Activated CD8-positive, alpha-beta memory T cell treated with anti-CD3 and anti-CD28 coated beads, Interleukin-2, amount 50 U/mL, for 1 hour (primary cell): ENCODE measurements at regions not wholly inside any gene's neighbourhood (a gene's known extent, or its start where the extent isn't known, plus 50 kb on each side); places are given as distances from the start of the nearest gene placed in this dataset.

ENCODE experiments used
- DNase-seq: peaks from one replicate; pipeline ENCODE4 v3.0.0-alpha.2; 2020; ENCODE audit errors: extremely low read depth

- no peak for DNase-seq
These were observed 84.1 kb upstream of the MGAT5 start for GRCh38 chr2:134169788-134170187.

GRCh38 chr2:134170294-134170693, 83.6 kb upstream of the MGAT5 start:
- no peak for DNase-seq

- no peak for DNase-seq
These were observed 83.2 kb upstream of the MGAT5 start for GRCh38 chr2:134170700-134171099.

GRCh38 chr2:134173338-134174016, 80.4 kb upstream of the MGAT5 start:
- DNase-seq = no peak

DNA sequence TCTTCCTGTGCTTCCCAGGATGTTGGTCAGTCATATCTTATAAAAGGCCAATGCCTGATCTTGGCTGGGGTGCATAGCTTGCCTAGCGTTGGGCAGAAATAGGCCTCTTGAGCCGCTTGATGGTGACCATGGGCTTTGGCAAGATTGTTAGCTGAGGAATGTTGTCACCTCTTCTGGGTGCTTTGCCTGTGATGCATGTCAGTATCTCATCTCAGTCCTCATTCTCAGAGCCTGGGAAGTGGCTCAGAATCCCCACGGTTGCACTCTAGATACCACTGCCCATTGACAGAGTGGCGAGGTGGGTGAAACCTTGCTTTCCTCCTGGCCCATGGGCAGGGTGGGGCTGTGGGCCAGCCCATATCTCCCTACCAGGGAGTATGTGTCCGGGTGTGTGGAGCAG, 79.2 kb upstream of the MGAT5 start:
- DNase-seq = no peak

GRCh38 chr2:134175834-134176233, 78.0 kb upstream of the MGAT5 start:
- DNase-seq = no peak

DNA sequence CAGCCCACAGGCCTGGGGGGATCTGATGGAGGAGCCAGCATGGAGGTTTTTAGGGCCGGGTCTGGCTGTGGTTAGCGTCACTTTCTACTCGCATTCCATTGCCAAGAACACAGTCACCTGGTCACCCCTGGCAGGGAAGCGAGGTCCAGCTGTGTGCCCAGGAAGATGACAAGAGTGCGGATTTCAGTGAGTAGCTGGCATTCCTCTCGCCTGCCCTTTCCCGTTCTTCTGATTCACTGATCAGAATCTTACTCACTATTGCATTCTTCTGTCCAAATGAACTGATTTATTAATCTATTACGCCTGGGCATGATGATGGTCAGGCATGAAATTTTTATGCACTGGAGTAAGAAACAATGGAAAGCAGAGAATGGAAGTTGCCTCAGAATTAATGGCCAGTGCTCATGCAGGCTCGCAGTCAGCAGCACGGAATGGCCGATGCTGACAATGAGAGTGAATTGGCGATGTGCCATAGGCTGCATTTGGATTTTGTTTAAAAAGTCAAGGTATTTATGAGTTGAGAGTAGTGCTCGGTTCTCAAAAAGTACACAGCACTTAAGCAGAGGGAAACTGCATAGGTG, 76.4 kb upstream of the MGAT5 start:
- DNase-seq = no peak

DNA sequence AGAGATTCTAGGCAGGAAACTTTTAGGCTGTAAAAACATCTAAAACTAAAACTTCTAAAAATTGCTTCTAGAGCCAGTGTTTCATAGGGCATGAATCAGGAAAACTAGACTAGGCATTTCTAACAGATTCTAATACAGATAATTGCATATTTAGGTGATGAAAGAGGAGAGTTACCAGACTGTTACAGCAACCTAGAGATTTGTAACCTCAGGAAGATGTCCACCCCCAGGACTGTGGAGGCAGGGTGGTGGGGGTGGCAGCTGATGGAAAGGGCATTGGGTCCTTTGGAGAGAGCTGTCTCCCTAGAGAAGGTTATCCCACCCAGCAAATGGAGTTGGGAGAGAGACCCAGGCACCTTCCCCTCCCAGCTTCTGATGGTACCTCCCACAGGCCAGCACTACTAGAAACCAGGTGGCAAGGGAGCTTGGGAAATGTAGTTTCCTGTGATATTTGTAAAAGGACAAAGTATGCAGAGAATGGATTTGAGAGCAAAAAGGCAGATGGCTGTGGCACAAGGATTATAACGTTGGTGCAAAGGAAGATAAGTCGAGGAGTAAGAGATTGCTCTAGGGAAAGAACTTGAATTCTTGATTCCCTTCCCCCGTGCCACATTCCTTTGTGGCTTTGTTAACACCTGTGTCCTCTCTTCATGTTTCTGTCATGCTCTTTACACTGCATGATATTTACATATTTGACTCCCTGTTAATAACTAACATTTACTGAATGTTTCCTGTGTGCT, 75.6 kb upstream of the MGAT5 start:
- DNase-seq = no peak

- DNase-seq = peak; percentile 22
These were observed 72.7 kb upstream of the MGAT5 start for GRCh38 chr2:134181219-134181618.

DNA sequence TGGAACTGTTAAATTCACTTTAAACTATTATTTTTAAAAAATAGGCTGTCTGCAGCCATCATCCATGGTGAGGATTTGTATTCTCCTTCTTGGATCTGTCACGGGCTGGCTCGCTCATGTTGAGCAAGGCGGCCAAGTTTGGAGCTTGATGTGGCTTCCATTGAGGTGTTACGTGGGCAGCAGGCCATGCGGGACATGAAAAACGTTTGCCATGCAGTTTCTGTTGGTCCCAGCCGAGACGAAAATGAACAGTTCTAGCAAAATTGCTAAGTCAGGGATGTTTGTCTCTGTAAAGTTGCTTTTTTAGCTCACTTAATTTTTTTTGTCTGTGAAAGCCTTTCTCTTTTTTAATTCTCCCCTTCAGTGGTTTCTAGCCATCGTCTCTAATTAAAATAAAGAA, 70.2 kb upstream of the MGAT5 start:
- DNase-seq = no peak

GRCh38 chr2:134185639-134186038, 68.2 kb upstream of the MGAT5 start:
- DNase-seq = no peak

GRCh38 chr2:134189009-134189720, 64.7 kb upstream of the MGAT5 start:
- no peak for DNase-seq

DNA sequence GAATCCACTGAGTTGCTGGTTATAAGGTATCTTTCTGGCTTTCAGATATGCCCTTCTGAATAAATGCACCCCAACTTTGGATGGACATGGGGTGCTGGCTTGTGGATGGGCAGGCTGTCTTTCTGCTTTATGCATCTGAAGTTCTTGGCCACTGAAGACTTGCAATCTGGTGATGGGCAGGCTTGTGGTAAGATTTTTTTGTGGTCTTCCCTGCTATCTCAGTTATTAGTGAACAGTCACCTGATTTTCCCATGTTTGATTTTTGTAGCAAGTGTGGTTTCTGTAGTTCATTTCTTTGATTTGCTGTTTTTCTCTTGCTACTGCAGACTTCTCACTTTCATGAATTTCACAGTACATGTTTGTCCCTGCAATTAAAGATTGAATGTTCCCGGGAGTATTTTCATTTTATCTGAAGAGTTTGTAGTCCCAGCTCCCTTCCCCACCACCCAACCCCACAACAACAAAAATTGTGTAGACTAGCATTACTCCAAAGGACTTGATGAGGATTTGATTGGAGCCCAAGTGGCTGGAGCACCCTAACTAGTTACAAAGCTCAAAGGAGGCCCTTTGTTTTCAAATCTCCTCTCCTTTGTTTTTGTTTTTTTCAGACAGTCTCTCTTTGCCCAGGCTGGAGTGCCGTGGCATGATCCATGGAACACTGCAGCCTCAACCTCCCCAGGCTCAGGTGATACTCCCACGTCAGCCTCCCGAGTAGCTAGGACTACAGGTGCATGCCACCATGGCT, 63.6 kb upstream of the MGAT5 start:
- DNase-seq = no peak

DNA sequence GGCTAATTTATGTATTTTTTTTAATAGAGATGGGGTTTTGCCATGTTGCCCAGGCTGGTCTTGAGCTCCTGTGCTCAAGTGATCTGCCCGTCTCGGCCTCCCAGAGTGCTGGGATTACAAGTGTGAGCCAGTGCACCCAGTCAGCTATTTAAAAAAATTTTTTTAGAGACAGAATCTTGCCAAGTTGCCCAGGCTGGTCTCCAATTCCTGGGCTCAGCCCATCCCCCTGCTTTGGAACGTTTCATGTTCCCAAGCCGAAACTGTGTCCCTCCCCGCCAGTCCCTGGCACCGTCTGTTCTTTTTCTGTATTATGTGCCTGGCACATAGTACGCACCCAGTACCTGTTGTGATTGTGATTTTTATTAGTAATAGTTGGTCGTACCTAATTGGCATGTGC, 63.1 kb upstream of the MGAT5 start:
- DNase-seq = no peak

DNA sequence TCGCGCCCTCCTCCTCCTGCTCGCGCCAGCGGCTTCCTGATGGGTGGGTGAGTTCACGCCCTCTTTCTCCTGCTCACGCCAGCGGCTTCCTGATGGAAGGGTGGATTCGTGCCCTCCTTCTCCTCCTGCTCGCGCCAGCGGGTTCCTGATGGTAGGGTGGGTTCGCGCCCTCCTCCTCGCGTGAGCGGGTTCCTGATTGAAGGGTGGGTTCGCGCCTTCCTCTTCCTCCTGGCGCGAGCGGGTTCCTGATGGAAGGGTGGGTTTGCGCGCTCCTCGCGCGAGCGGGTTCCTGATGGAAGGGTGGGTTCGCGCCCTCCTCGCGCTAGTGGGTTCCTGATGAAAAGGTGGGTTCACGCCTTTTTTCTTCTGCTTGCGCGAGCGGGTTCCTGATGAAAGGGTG, 62.0 kb upstream of the MGAT5 start:
- no peak for DNase-seq

GRCh38 chr2:134193006-134193405, 60.9 kb upstream of the MGAT5 start:
- no peak for DNase-seq

DNA sequence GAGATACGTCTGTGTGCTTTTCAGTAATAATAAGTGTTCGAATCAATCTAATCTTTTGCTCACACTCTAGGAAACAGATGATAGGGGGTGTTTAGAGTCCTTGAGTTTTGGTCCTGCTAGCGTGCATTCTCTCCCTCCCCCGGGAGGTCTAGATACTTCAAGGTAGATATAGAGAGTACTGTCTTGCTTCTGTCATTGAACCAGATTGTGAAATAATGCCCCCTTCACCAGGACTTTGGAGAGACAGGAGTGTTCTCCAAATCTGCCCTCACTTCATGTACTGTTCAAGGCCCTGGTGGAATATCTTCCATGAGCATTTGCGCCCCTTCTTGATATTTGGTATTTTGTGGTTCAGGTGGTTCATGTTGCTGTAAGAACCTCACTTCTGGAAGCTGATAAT, 59.4 kb upstream of the MGAT5 start:
- no peak for DNase-seq

DNA sequence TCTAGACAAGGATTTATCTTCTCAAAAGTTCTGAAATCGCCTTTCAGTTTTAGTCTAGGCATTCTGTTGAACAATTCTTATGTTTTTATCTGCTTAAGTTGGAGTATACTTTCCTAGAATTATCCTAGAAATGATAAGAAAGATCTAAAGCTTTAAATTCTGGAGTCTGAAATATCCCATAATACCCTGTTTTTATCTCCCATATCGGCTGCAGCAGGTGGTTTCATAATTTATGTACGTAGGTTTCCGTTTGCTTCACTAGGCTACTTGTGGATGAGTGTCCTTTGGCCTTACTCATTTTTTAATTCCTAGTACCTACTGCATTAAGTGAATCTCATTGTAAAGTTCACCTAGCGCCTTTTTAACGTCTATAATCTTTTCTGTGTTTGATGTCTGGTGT, 58.5 kb upstream of the MGAT5 start:
- no peak for DNase-seq

GRCh38 chr2:134197445-134197844, 56.4 kb upstream of the MGAT5 start:
- no peak for DNase-seq

GRCh38 chr2:134198006-134198634, 55.8 kb upstream of the MGAT5 start:
- no peak for DNase-seq

DNA sequence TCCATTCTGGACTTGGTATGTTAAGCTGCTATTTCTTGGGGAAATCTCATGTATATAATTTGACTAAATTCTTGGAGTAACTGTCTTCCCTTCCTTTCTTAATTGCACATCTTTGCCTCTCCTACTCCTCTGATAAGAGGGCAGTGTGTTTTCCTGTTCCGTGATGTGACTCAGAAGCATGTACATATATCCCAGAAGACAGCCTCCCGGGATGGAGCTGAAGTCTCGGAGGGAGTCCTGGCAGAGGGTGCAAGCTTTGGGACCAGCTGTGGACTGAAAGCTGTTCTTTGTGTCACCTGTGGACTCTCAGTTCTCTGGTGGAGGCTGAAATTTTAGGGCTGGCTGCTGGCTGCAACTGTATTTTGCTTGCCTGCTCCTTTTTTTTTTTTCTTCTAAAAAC, 54.7 kb upstream of the MGAT5 start:
- DNase-seq = no peak
